ENCODE measurements at regions not wholly inside any gene's neighbourhood (a gene's known extent, or its start where the extent isn't known, plus 50 kb on each side); places are given as distances from the start of the nearest gene placed in this dataset.

DNA sequence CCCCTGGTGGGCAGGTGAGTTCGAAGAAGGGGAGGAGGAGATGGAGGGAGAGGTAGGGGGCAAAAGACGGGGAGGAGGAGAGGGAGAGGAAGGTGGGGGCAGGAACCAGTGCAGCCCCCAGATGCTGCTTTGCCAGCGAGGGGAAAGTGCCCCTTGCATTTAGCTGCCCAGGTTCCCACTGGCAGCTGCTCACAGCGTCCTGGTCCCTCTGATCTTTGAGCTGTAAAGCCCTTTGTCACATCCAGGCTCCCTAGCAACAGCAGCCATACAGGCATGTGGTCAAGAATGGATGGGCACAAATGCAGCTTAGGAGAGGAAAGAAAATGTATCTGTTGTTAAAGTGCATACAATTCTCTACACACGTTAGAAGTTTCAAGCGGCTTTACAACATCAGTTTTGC lies 160.9 kb downstream of the CD83 start:
- TF ChIP-seq CTCF (IDR thresholded peaks at IDR 0.05; ENCODE audit: poor library complexity, severe bottlenecking) (no peak), POLR2AphosphoS5 (IDR thresholded peaks at IDR 0.05) (no peak), EZH2 (IDR thresholded peaks at IDR 0.05; ENCODE audit: borderline replicate concordance, insufficient read depth, low read length, poor library complexity, severe bottlenecking) (no peak), TAF1 (IDR thresholded peaks at IDR 0.05; ENCODE audit: low read depth) (no peak)
